MM.1S (cell line): ENCODE measurements at regions not wholly inside any gene's neighbourhood (a gene's known extent, or its start where the extent isn't known, plus 50 kb on each side); places are given as distances from the start of the nearest gene placed in this dataset.

ENCODE experiments used
- CTCF ChIP-seq: fragments of 300-600 bp; sonication (generic); IDR thresholded peaks from 2 replicates; pipeline ENCODE4 v1.5.1; 2016; ENCODE audit warnings: antibody characterized with exemption, low read length, mixed read lengths
- EZH2 ChIP-seq: fragments of 300-600 bp; sonication (generic); optimal IDR thresholded peaks from 2 replicates; pipeline ENCODE3; 2017; ENCODE audit warnings: low read depth, mild to moderate bottlenecking, antibody characterized with exemption, low read length, mixed read lengths

- TF ChIP-seq CTCF = no peak
- TF ChIP-seq EZH2 = no peak
These were observed 217.9 kb upstream of the MME start for GRCh38 chr3:154862265-154862664.
